ENCODE measurements at regions not wholly inside any gene's neighbourhood (a gene's known extent, or its start where the extent isn't known, plus 50 kb on each side); places are given as distances from the start of the nearest gene placed in this dataset.

DNA sequence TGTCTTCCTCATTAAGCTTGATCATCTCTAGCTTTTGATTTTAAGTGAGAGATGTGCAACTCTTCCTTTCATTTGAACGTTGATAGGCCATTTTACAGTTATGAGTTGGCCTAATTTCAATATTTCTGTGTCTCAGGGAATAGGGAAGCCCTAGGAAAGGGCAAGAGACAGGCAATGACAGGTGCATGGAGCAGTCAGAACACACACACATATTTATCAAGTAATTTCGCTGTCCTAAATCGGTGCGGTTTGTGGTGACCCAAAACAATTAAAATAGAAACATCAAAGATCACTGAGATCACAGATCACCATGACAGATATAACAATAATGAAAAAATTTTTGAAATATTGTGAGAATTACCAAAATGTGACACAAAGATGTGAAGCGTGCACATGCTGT, 87.7 kb upstream of the LSM6 start:
- TF ChIP-seq EP300 (IDR thresholded peaks at IDR 0.05) (no peak), POLR2A (IDR thresholded peaks at IDR 0.05) (no peak)
- TF ChIP-seq, protein P1, sequence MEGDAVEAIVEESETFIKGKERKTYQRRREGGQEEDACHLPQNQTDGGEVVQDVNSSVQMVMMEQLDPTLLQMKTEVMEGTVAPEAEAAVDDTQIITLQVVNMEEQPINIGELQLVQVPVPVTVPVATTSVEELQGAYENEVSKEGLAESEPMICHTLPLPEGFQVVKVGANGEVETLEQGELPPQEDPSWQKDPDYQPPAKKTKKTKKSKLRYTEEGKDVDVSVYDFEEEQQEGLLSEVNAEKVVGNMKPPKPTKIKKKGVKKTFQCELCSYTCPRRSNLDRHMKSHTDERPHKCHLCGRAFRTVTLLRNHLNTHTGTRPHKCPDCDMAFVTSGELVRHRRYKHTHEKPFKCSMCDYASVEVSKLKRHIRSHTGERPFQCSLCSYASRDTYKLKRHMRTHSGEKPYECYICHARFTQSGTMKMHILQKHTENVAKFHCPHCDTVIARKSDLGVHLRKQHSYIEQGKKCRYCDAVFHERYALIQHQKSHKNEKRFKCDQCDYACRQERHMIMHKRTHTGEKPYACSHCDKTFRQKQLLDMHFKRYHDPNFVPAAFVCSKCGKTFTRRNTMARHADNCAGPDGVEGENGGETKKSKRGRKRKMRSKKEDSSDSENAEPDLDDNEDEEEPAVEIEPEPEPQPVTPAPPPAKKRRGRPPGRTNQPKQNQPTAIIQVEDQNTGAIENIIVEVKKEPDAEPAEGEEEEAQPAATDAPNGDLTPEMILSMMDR (IDR thresholded peaks at IDR 0.05), result no peak
- Histone ChIP-seq H3K27me3 (no peaks in the 10 kb centered on the region), H3K36me3 (no peaks in the 10 kb centered on the region), H3K27ac (no peak overlapping the region), H3K4me3 (no peak overlapping the region), H3K9me3 (no peaks in the 10 kb centered on the region), H3K4me1 (no peaks in the 10 kb centered on the region)
- no peak for DNase-seq (ENCODE audit: low spot score in 2 of 2)
- WGBS, 2 donors, result 87 to 88% methylated on average over 5 of the region's 5 CpGs

- no peak for TF ChIP-seq POLR2A (IDR thresholded peaks at IDR 0.05)
- TF ChIP-seq EP300 (IDR thresholded peaks at IDR 0.05), result no peak
- TF ChIP-seq, protein P1 (IDR thresholded peaks at IDR 0.05), result no peak
- no peak overlapping the region for H3K4me3 ChIP-seq
- H3K27ac ChIP-seq, result no peak overlapping the region
- WGBS, 2 donors, result 86 to 88% methylated on average over 6 of the region's 6 CpGs
- H3K4me1 ChIP-seq, result no peaks in the 10 kb centered on the region
- no peaks in the 10 kb centered on the region for H3K9me3 ChIP-seq
- H3K36me3 ChIP-seq, result no peaks in the 10 kb centered on the region
- no peak for DNase-seq (ENCODE audit: low spot score in 2 of 2)
- no peaks in the 10 kb centered on the region for H3K27me3 ChIP-seq
These were observed 99.4 kb upstream of the LSM6 start for GRCh38 chr4:146076081-146076480.

DNA sequence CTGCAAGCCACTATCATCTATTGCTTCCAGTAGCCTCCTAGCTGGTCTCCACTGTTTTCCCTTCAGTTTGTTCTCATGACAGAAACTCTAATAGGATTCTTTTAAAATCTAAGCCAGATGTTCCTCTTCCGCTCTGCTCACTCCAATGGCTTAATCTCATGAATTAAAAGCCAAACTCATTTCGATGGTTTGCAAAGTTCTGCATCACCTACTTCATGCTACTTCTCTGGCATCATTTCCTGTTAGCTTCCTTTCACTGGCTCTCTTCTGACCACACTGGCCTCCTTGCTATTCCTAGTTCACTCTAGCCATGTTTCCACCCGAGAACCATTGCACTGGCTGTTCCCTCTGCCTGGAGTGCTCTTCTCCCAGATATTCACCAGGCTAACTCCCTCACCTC, 102.0 kb upstream of the LSM6 start:
- no peaks in the 10 kb centered on the region for H3K4me1 ChIP-seq
- H3K9me3 ChIP-seq, result no peaks in the 10 kb centered on the region
- no peaks in the 10 kb centered on the region for H3K27me3 ChIP-seq
- TF ChIP-seq EP300 (IDR thresholded peaks at IDR 0.05) (no peak), POLR2A (IDR thresholded peaks at IDR 0.05) (no peak)
- TF ChIP-seq, protein P1 (IDR thresholded peaks at IDR 0.05), result no peak
- no peak for DNase-seq (ENCODE audit: low spot score in 2 of 2)
- no peaks in the 10 kb centered on the region for H3K36me3 ChIP-seq
- no peak overlapping the region for H3K27ac ChIP-seq
- H3K4me3 ChIP-seq, result no peak overlapping the region
- WGBS, 2 donors, result 68 to 73% methylated on average over 3 of the region's 3 CpGs

GRCh38 chr4:146072376-146072775, 103.1 kb upstream of the LSM6 start:
- Histone ChIP-seq H3K36me3 (no peaks in the 10 kb centered on the region), H3K27ac (no peak overlapping the region), H3K9me3 (no peaks in the 10 kb centered on the region), H3K27me3 (no peaks in the 10 kb centered on the region), H3K4me3 (no peak overlapping the region), H3K4me1 (no peaks in the 10 kb centered on the region)
- TF ChIP-seq EP300 (IDR thresholded peaks at IDR 0.05), result no peak
- TF ChIP-seq, protein P1 (IDR thresholded peaks at IDR 0.05), result no peak
- TF ChIP-seq POLR2A (IDR thresholded peaks at IDR 0.05), result no peak
- no peak for DNase-seq (ENCODE audit: low spot score in 2 of 2)
- 96 to 98% methylated on average over 1 of the region's 1 CpG for WGBS, 2 donors

DNA sequence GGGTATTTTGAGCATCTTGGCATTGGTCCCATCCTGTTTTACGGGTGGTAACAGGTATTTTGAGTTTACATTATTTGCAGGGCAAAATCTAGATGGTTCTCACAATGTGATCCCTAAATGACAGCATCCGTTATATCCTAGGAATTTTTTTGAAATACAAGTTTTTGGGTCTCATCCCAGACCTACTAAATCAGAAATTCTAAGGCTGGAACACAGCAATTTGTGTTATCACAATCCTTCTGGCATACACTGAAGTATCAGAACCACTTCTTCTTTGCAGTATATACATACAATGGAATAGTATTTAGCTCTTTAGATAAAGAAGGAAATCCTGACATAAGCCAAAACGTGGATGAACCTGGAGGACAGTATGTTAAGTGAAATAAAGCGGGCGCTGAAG, 104.1 kb upstream of the LSM6 start:
- no peaks in the 10 kb centered on the region for H3K9me3 ChIP-seq
- WGBS, 2 donors, result 84 to 86% methylated on average over 5 of the region's 5 CpGs

More for the DNA sequence above, 104.1 kb upstream of the LSM6 start:
- H3K4me3 ChIP-seq, result no peak overlapping the region
- TF ChIP-seq EP300 (IDR thresholded peaks at IDR 0.05), result no peak
- TF ChIP-seq, protein P1 (IDR thresholded peaks at IDR 0.05), result no peak
- no peaks in the 10 kb centered on the region for H3K4me1 ChIP-seq
- H3K36me3 ChIP-seq, result no peaks in the 10 kb centered on the region
- H3K27ac ChIP-seq, result no peak overlapping the region
- no peak for DNase-seq (ENCODE audit: low spot score in 2 of 2)
- no peaks in the 10 kb centered on the region for H3K27me3 ChIP-seq

Data from tibial nerve (tissue), 4 donors.